Hepatic stellate cell (primary cell): ENCODE measurements at regions not wholly inside any gene's neighbourhood (a gene's known extent, or its start where the extent isn't known, plus 50 kb on each side); places are given as distances from the start of the nearest gene placed in this dataset.
A peak's percentile ranks its signal among the peaks of the same experiment; 100 is the strongest.
"Not testable (repeated sequence)": the region's sequence is repeated elsewhere in the genome, so short reads cannot be mapped to it uniquely, and the experiment has no call there.

Source experiments
- DNase-seq: peaks from one replicate; pipeline ENCODE4 v3.0.0; 2011; ENCODE audit warnings: low spot score

DNA sequence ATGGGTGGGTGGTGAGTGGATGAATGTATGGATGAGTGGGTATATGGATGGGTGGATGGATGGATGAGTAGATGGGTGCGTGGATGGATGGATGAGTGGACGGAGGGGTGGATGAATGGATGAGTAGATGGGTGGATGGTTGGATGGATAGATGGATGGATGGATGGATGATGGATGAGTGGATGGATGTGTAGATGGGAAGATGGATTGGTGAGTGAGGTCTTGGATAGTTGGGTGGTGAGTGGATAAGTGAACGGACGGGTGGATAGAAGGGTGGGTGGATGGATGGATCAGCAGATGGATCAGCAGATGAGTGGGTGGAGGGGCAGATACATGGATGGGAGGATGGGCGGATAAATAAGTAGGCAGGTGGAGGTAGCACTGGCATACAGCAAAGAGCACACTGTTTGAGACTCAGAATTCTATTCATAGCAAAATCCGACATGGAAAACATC lies 163.5 kb downstream of the C9orf50 start:
- DNase-seq, result no peak

DNA sequence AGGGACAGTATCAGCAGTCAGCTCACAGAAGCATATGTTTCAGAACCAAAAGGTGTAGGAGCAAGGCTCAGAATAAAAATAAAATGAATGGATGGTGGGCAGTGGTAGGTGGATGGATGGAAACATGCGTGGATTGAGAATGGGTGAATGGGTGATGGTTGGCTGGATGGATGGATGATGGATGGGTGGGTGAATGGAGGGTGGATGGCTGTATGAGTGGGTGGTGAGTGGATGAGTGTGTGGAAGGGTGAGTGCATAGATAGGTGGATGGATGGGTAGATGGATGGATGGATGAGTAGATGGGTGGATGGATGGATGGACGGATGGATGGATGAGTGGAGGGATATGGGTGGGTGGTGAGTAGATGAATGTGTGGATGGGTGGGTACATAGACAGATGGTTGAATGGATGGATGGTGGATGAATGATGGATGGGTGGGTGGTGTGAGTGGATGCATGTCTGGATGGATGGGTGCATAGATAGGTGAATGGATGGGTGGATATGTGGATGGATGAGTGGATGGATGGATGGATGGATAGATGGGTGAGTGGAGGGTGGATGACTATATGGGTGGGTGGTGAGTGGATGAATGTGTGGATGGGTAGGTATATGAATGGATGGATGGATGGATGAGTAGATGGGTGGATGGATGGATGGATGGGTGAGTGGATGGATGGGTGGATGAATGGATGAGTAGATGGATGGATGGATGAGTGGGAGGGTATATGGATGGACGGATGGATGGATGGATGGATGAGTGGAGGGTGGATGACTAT lies 164.2 kb downstream of the C9orf50 start:
- DNase-seq, result no peak

DNA sequence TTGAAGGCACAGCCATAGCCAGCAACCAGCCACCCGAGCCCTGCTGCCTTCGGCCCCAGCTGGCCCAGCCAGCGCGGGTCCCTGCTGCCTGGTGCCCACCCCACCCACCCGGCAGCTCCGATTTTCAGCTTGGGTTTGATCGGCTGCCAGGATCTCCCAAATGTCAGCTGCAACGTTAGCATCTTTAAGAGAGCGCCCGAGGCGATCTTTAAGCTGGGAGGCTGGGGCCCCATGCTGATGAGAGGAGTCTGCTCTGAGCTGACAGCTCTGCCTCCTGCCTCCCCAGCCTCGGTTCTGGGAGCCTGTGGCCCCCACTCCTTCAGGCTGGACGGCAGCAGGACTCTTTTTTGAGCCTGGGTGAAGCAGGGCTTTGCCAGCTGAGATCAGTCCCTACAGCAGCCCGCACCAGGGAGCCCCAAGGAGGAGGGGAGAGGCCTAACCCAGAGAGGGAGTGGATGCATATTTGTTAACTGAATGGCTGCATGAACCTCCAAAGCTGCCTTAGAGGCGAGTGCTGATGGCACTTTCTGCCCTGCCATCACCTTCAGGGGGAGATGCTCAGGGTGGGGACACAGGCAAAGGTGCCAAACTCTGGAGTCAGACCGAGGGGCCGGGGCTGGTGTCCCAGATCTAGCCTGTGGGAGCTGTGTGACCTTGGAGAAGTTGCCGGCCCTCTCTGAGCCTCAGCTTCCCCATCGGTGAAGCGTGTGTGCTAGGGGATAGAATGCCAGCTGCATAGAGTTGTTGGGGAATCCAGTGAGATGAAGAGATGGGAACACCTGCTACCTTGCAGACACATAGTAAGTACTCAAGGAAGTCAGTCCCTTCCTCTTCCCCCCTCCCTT lies 165.5 kb downstream of the C9orf50 start:
- no peak for DNase-seq

GRCh38 chr9:129454467-129455067 lies 166.3 kb downstream of the C9orf50 start:
- no peak for DNase-seq

DNA sequence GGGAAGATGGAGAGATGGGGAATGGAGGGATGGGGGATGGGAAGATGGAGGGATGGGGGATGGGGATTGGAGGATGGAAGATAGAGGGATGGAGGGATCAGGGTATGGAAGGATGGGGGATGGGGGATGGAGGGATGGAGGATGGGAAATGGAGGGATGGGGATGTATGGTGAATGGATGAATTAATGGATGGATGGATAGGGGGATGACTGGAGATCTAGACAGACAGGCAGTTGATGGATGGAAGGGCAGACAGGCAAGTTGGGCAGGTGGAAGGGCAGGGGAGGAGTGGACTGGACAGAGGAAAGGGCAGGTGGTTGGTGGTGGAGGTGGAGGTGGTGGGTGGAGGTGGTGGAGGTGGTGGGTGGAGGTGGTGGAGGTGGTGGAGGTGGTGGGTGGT lies 167.2 kb downstream of the C9orf50 start:
- no peak for DNase-seq

DNA sequence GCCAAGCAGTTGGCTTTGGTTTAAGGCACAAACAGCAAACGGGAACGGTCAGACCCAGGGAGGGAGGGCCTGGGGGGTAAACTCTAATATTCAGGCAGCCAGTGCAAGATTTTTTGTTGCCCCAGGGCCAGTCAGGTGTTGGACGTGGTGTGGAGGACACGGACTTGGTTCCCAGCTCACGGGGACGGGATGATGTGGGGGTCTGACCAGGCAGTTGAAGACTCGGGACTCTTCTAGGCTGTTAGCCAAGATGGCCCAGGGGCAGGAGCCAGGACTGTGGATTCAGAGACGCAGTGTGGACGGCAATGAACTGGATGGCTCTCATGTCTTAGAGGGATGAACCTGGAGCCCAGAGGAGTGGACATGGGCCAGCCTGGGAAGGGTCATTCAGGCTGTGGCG lies 169.2 kb downstream of the C9orf50 start:
- no peak for DNase-seq

- DNase-seq, result no peak
Observed at GRCh38 chr9:129451089-129451656, 169.7 kb downstream of the C9orf50 start.

- no peak for DNase-seq
Observed at GRCh38 chr9:129449066-129449465, 171.8 kb downstream of the C9orf50 start.

DNA sequence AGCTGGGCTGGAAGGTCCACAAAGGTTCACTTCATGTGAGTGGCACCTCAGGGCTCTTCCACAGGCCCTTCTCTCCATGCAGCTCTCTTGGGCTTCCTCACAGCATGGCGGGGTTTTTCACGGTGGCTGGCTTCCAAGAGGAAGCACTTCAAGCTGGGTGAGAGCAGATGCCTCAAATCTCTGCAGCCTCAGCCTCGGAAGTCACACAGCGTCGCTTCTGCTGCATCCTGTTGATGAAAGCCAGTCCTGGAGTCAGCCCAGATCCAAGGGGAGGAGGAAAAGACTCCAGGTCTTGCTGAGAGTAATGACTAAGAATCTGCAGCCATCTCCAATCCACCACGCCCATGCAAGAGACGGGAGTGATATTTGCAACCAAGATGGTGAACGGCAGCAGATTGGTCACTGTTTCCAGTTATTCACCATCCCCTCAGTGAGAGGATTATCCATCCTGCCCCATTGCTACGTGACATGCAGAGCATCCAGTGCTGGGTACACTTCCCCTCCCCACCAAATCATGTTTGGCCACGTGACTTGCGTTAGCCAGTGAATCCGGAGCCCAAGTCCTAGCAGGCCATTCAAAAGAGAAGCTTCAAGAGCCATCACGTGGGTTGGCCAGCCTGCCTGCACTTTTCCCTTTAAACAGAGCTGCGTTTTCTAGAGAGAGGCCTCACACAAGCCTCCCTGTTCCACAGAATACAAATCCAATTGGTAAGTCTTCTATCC lies 173.9 kb downstream of the C9orf50 start:
- no peak for DNase-seq

DNA sequence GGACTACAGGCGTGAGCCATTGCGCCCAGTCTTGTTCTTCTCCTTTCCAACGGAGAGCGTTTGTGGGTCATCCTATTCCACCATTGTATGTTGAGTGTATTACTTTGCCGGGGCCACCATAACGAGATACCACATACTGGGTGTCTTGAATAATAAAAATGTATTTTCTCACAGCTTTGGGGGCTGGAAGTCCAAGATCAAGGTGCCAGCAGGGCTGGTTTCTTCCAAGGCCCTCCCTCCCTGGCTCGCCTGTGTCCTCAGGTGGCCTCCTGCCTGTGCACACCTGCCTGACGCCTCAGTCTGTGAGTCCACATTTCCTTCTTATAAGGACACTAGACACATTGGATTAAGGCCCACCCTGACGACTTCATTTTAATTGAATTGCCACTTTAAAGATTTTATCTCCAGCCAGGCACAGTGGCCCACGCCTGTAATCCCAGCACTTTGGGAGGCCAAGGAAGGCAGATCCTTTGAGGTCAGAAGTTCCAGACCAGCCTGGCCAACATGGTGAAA lies 175.1 kb downstream of the C9orf50 start:
- DNase-seq, result no peak

DNA sequence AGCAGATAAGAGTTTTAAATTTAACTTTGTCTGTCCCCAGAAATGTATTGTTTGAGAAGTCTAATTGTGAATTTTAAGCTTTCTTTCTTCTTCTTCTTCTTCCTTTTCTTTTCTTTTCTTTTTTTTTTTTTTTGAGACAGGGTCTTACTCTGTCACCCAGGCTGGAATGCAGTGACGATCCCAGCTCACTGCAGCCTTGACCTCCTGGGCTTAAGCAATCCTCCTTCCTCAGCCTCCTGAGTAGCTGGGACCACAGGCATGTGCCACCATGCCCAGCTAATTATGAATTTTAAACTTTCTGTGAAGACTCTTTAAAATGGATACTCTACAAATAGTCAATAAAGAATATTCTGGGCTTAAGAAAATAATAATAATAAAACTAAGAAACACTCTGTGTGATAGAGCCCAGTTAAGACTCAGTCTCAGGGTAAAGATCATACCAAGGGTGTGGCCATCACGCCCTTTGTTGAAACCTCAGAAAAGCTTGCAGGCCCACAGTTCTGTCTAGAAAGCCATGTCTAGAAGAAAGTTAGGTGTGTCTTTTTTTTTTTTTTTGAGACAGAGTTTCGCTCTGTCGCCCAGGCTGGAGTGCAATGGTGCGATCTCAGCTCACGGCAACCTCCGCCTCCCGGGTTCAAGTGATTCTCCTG lies 177.3 kb downstream of the C9orf50 start:
- DNase-seq, result not testable (repeated sequence)

GRCh38 chr9:129442803-129443511 lies 177.9 kb downstream of the C9orf50 start:
- no peak for DNase-seq

- DNase-seq, result no peak
Observed at GRCh38 chr9:129441852-129442251, 179.0 kb downstream of the C9orf50 start.

DNA sequence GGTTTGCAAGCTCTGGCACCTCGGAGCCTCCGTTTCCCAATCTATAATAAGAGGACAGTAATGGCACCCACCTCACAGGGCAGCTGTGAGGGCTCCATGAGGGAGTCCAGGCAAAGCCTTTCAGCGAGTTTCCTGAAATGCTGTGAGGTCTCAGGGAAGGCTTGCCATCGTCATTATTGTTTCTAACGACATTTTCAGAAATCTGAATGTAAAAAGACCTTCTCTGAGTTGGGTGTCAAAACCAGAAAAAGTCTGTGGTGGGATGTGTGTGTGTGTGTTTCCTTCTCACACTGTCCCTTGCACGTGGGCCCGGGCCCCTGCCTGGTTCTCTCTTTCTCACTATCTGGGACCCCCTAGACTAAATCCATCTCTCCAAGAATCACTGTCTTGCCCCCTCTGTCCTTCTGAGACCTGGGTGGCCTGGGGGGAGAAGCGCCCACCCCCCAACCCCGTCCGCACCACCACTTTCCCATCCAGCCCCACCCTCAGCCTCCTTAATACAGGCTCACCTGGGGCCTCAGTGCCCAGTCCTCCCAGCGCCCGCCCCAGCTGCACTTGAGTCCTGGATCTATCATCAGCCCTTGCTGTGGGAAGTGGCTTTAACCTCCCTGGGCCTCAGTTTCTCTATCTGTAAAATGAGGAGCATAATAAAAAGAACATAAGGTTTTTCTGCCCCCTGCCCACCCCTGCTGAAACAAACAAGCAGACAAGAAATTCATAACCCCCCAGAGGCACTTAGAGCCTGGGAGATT lies 180.3 kb downstream of the C9orf50 start:
- no peak for DNase-seq

DNA sequence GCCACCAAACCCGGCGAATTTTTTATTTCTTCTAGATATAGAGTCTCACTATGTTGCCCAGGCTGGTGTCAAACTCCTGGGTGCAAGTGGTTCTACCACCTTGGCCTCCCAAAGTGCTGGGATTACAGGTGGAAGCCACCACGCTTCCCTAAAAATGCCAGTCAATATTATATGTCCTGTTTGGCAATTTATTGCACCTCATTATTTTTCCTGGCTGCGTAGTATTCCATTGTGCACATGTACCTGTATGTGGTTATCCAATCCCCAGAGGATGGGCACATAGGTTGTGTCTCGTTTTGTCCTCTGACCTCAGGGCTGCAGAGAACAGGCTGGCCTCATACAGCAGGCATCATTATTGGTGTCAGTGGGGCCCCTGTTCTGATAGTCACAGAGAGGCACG lies 181.7 kb downstream of the C9orf50 start:
- DNase-seq, result no peak

DNA sequence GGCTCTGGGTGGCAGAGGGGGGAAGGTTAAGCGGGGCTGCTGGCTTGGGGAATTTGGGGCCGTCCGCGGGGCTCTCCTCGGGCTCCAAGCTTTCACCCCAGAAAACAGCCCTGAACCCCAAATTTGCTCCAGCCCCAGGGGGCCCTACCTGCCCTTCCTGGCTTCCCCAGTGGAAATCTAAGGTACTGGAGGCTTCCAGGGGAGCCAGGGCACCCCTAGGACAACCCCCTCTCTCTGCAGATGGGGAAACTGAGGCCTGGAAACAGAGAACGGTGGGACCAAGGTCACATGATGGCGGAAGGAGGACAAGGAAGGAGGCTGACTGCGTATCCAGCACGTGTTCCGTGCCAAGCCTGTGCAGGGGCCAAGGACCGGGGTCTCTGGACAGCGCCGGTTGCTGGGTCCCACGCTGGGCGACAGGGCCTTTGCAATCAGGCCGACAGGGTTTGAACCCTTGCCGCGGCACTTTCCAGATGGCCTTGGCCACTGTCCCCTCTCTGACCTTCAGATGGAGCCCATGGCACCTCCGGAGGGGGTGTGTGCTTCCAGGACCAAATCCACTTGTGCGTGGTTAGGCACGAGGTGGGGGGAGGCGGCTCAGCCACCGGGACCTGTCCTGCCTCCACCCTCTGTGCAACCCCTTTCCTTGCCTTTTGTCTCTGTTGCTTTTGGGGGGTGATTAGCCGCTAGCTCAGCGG lies 183.1 kb downstream of the C9orf50 start:
- DNase-seq, result no peak

- DNase-seq, result peak; percentile 75
Observed at GRCh38 chr9:129436751-129437625, 183.9 kb downstream of the C9orf50 start.
